ENCODE measurements at regions not wholly inside any gene's neighbourhood (a gene's known extent, or its start where the extent isn't known, plus 50 kb on each side); places are given as distances from the start of the nearest gene placed in this dataset.
"Not testable (repeated sequence)": the region's sequence is repeated elsewhere in the genome, so short reads cannot be mapped to it uniquely, and the experiment has no call there.

DNA sequence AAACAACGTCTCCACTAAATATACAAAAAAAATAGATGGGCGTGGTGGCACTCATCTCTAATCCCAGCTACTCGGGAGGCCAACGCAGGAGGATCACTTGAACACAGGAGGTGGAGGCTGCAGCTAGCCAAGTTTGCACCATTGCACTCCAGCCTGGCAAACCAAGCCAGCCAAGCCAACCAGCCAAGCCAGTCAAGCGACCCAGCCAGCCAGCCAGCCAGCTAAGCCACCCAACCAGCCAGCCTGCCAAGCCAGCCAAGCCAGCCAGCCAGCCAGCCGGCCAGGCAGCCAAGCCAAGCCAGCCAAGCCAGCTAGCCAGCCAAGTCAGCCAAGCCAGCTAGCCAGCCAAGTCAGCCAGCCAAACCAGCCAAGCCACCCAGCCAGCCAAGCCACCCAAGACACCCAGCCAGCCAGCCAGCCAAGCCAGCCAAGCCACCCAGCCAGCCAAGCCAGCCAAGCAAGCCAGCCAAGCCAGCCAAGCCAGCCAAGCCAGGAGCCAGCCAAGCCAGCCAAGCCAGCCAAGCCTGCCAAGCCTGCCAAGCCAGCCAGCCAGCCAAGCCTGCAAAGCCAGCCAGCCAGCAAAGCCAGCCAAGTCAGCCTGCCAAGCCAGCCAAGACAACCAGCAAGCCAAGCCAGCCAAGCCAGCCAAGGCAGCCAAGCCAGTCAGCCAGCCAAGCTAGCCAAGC is 342.2 kb upstream of the PLGLB2 start:
- TF ChIP-seq, protein P1, sequence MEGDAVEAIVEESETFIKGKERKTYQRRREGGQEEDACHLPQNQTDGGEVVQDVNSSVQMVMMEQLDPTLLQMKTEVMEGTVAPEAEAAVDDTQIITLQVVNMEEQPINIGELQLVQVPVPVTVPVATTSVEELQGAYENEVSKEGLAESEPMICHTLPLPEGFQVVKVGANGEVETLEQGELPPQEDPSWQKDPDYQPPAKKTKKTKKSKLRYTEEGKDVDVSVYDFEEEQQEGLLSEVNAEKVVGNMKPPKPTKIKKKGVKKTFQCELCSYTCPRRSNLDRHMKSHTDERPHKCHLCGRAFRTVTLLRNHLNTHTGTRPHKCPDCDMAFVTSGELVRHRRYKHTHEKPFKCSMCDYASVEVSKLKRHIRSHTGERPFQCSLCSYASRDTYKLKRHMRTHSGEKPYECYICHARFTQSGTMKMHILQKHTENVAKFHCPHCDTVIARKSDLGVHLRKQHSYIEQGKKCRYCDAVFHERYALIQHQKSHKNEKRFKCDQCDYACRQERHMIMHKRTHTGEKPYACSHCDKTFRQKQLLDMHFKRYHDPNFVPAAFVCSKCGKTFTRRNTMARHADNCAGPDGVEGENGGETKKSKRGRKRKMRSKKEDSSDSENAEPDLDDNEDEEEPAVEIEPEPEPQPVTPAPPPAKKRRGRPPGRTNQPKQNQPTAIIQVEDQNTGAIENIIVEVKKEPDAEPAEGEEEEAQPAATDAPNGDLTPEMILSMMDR (IDR thresholded peaks at IDR 0.05), result not testable (repeated sequence)
- TF ChIP-seq EZH2 (IDR thresholded peaks at IDR 0.05; ENCODE audit: borderline replicate concordance, insufficient read depth, low read depth, low read length, poor library complexity, severe bottlenecking), result not testable (repeated sequence)
